Umbilical cord (tissue), 1 donor: ENCODE measurements at regions not wholly inside any gene's neighbourhood (a gene's known extent, or its start where the extent isn't known, plus 50 kb on each side); places are given as distances from the start of the nearest gene placed in this dataset.

Source experiments
- DNase-seq: peaks from one replicate; pipeline ENCODE4 v3.0.0-alpha.2; 2015; ENCODE audit warnings: low spot score

- DNase-seq: no peak
Observed at GRCh38 chr3:180534828-180535227, 67.1 kb upstream of the TTC14 start.

- DNase-seq: no peak
Observed at GRCh38 chr3:180538493-180538892, 63.5 kb upstream of the TTC14 start.

GRCh38 chr3:180543877-180544276, 58.1 kb upstream of the TTC14 start:
- DNase-seq: no peak

- DNase-seq: no peak
Observed at GRCh38 chr3:180546863-180547262, 55.1 kb upstream of the TTC14 start.

- DNase-seq: no peak
Observed at GRCh38 chr3:180548050-180548449, 53.9 kb upstream of the TTC14 start.
